HEK293T (cell line): ENCODE measurements at regions not wholly inside any gene's neighbourhood (a gene's known extent, or its start where the extent isn't known, plus 50 kb on each side); places are given as distances from the start of the nearest gene placed in this dataset.
"Not testable (repeated sequence)": the region's sequence is repeated elsewhere in the genome, so short reads cannot be mapped to it uniquely, and the experiment has no call there.

Source experiments
- CTCF ChIA-PET: fragments of 350-600 bp; formaldehyde crosslinking; extraction: SDS; loops from one replicate; lab custom pipeline; 2021; ENCODE audit warnings: antibody characterized with exemption, inconsistent platforms; lab: Yijun Ruan, JAX
- POLR2A ChIA-PET: fragments of 350-600 bp; formaldehyde crosslinking; extraction: SDS; loops from one replicate; lab custom pipeline; 2020; ENCODE audit warnings: antibody characterized with exemption, inconsistent platforms; lab: Yijun Ruan, JAX
- DNase-seq: peaks from one replicate; pipeline ENCODE4 v3.0.0; 2012; ENCODE audit warnings: mixed read lengths; ENCODE audit errors: extremely low spot score
- ARNT ChIP-seq: fragments of 450-650 bp; IDR thresholded peaks from 2 replicates; pipeline ENCODE4 v1.6.1; 2017; ENCODE audit warnings: mild to moderate bottlenecking
- BHLHE40 ChIP-seq: fragments of 450-650 bp; IDR thresholded peaks from 2 replicates; pipeline ENCODE4 v1.6.1; 2016; ENCODE audit warnings: mild to moderate bottlenecking, moderate library complexity, borderline replicate concordance
- CTBP1 ChIP-seq: fragments of 450-650 bp; IDR thresholded peaks from 2 replicates; pipeline ENCODE4 v1.6.1; 2016; ENCODE audit warnings: borderline replicate concordance
- ELF4 ChIP-seq: fragments of 450-650 bp; IDR thresholded peaks from 2 replicates; pipeline ENCODE4 v1.6.1; 2017; ENCODE audit warnings: antibody characterized with exemption
- FOXA1 ChIP-seq: fragments of 450-650 bp; IDR thresholded peaks from 2 replicates; pipeline ENCODE4 v1.6.1; 2016; ENCODE audit warnings: mild to moderate bottlenecking
- FOXK2 ChIP-seq: fragments of 450-650 bp; IDR thresholded peaks from 2 replicates; pipeline ENCODE4 v1.6.1; 2016; ENCODE audit warnings: mild to moderate bottlenecking
- FOXM1 ChIP-seq: fragments of 450-650 bp; IDR thresholded peaks from 2 replicates; pipeline ENCODE4 v1.6.1; 2017; ENCODE audit warnings: mild to moderate bottlenecking, borderline replicate concordance
- HDGF ChIP-seq: fragments of 450-650 bp; IDR thresholded peaks from 2 replicates; pipeline ENCODE4 v1.6.1; 2017; ENCODE audit warnings: antibody characterized with exemption, borderline replicate concordance
- L3MBTL2 ChIP-seq: fragments of 450-650 bp; conservative IDR thresholded peaks from 2 replicates; pipeline ENCODE4 v1.6.1; 2016; ENCODE audit warnings: mild to moderate bottlenecking
- LEF1 ChIP-seq: fragments of 450-650 bp; IDR thresholded peaks from 2 replicates; pipeline ENCODE4 v1.6.1; 2017; ENCODE audit warnings: mild to moderate bottlenecking, borderline replicate concordance
- NFRKB ChIP-seq: fragments of 450-650 bp; IDR thresholded peaks from 2 replicates; pipeline ENCODE4 v1.6.1; 2016; ENCODE audit warnings: mild to moderate bottlenecking, moderate library complexity
- PKNOX1 ChIP-seq: fragments of 450-650 bp; IDR thresholded peaks from 2 replicates; pipeline ENCODE4 v1.6.1; 2016
- SP1 ChIP-seq: fragments of 450-650 bp; IDR thresholded peaks from 2 replicates; pipeline ENCODE4 v1.6.1; 2017
- SUZ12 ChIP-seq: fragments of 450-650 bp; IDR thresholded peaks from 2 replicates; pipeline ENCODE4 v1.6.1; 2016; ENCODE audit warnings: mild to moderate bottlenecking
- TARDBP ChIP-seq: fragments of 450-650 bp; IDR thresholded peaks from 2 replicates; pipeline ENCODE4 v1.6.1; 2016
- ZNF384 ChIP-seq: fragments of 450-650 bp; IDR thresholded peaks from 2 replicates; pipeline ENCODE4 v1.6.1; 2016

- no peak for TF ChIP-seq FOXM1
- no peak for TF ChIP-seq L3MBTL2
- no peak for TF ChIP-seq CTBP1
- TF ChIP-seq TARDBP: no peak
- TF ChIP-seq PKNOX1: no peak
- no peak for TF ChIP-seq ELF4
- no peak for TF ChIP-seq SP1
- TF ChIP-seq FOXA1: no peak
- TF ChIP-seq BHLHE40: no peak
- TF ChIP-seq ZNF384: no peak
- TF ChIP-seq HDGF: no peak
- no peak for TF ChIP-seq FOXK2
- TF ChIP-seq ARNT: no peak
- TF ChIP-seq SUZ12: no peak
- TF ChIP-seq NFRKB: no peak
- no peak for TF ChIP-seq LEF1
- CTCF ChIA-PET: interaction anchor here (0.6 kb wide), 1 partner anchor 29 kb away, joined by 4 read pairs; no protein-coding TSS in a partner anchor
- POLR2A ChIA-PET: no interaction called here
- no peak for DNase-seq
Observed at GRCh38 chr13:78540058-78540457, 63.3 kb downstream of the POU4F1 start.

GRCh38 chr13:78526044-78526443, 77.3 kb downstream of the POU4F1 start:
- POLR2A ChIA-PET, CTCF ChIA-PET, DNase-seq: not testable (repeated sequence)

- no peak for TF ChIP-seq FOXA1
- no peak for TF ChIP-seq L3MBTL2
- no peak for TF ChIP-seq LEF1
- no peak for TF ChIP-seq ARNT
- TF ChIP-seq NFRKB: no peak
- TF ChIP-seq ZNF384: no peak
- TF ChIP-seq TARDBP: no peak
- no peak for TF ChIP-seq FOXM1
- TF ChIP-seq FOXK2: no peak
- TF ChIP-seq SP1: no peak
- no peak for TF ChIP-seq CTBP1
- TF ChIP-seq SUZ12: no peak
- TF ChIP-seq PKNOX1: no peak
- no peak for TF ChIP-seq ELF4
- TF ChIP-seq BHLHE40: no peak
- TF ChIP-seq HDGF: no peak
- ChIA-PET POLR2A (no interaction called here), CTCF (no interaction called here)
- DNase-seq: no peak
Observed at GRCh38 chr13:78524936-78525335, 78.4 kb downstream of the POU4F1 start.

GRCh38 chr13:78521091-78521490, 82.3 kb downstream of the POU4F1 start:
- TF ChIP-seq CTBP1 (no peak), TARDBP (no peak), FOXA1 (no peak), ARNT (no peak), BHLHE40 (no peak), SUZ12 (no peak), PKNOX1 (no peak), FOXK2 (no peak), SP1 (no peak), L3MBTL2 (no peak), ELF4 (no peak), FOXM1 (no peak)
- POLR2A ChIA-PET: no interaction called here
- CTCF ChIA-PET: no interaction called here
- no peak for DNase-seq

GRCh38 chr13:78520425-78520824, 82.9 kb downstream of the POU4F1 start:
- POLR2A ChIA-PET: no interaction called here
- no peak for DNase-seq
- CTCF ChIA-PET: no interaction called here
- TF ChIP-seq FOXM1 (no peak), SP1 (no peak), PKNOX1 (no peak), ZNF384 (no peak), ELF4 (no peak), FOXA1 (no peak), ARNT (no peak), NFRKB (no peak), LEF1 (no peak), FOXK2 (no peak), L3MBTL2 (no peak), TARDBP (no peak), CTBP1 (no peak), HDGF (no peak), BHLHE40 (no peak), SUZ12 (no peak)

GRCh38 chr13:78518482-78518881, 84.9 kb downstream of the POU4F1 start:
- CTCF ChIA-PET, DNase-seq, POLR2A ChIA-PET: not testable (repeated sequence)
